ENCODE measurements at regions not wholly inside any gene's neighbourhood (a gene's known extent, or its start where the extent isn't known, plus 50 kb on each side); places are given as distances from the start of the nearest gene placed in this dataset.

DNA sequence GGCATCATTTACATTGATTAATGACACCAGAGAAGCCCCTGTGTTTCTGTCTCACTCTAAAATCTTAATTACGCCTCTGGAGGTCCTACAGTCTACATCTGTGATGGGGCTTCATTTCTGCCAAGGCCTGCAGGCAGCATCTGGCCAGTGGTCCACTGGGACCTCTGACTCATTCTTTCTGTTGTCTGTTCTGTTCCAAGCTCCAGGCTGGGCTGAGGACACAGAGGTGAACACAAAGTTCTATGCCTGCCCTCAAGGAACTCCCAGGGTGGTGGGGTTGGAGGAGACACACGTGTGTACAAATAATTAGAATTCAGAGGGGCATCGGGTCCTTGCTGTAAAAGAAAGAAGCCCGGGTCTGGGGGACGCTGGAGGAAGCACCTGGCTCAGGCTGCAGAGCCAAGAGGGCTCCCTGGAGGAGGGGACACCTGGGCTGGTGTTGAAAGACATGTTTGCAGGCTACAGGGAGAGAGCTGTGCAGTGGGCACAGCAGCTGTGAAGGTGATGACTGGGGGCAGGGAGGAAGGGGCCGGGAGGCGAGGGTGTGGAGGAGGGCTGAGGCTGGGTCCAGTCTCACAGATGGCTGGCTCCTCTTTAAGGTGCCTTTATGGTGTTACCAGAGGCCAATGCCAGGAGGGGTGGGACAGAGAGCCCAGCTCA lies 103.3 kb upstream of the PRR23E start:
- Histone ChIP-seq H3K27me3 (peaks cover 0 to 6% of the 10 kb centered on the region in 2 donors), H3K4me3 (no peak overlapping the region), H3K27ac (no peak overlapping the region), H3K4me1 (no peaks in the 10 kb centered on the region), H3K36me3 (no peaks in the 10 kb centered on the region), H3K9me3 (no peaks in the 10 kb centered on the region)
- intact Hi-C loops (cut with DNase I): no loop called here
- peak in 1 of 4 donors; percentile 58 for DNase-seq
- TF ChIP-seq, protein P1, sequence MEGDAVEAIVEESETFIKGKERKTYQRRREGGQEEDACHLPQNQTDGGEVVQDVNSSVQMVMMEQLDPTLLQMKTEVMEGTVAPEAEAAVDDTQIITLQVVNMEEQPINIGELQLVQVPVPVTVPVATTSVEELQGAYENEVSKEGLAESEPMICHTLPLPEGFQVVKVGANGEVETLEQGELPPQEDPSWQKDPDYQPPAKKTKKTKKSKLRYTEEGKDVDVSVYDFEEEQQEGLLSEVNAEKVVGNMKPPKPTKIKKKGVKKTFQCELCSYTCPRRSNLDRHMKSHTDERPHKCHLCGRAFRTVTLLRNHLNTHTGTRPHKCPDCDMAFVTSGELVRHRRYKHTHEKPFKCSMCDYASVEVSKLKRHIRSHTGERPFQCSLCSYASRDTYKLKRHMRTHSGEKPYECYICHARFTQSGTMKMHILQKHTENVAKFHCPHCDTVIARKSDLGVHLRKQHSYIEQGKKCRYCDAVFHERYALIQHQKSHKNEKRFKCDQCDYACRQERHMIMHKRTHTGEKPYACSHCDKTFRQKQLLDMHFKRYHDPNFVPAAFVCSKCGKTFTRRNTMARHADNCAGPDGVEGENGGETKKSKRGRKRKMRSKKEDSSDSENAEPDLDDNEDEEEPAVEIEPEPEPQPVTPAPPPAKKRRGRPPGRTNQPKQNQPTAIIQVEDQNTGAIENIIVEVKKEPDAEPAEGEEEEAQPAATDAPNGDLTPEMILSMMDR (IDR thresholded peaks at IDR 0.05): no peak
- ATAC-seq: no peak

GRCh38 chr3:127090218-127091160 lies 102.4 kb upstream of the PRR23E start:
- DNase-seq: peak in 1 of 4 donors; percentile 61
- no peak overlapping the region for H3K27ac ChIP-seq
- H3K4me1 ChIP-seq: no peaks in the 10 kb centered on the region
- no peak for ATAC-seq
- no peak overlapping the region for H3K4me3 ChIP-seq
- H3K9me3 ChIP-seq: no peaks in the 10 kb centered on the region
- no peaks in the 10 kb centered on the region for H3K36me3 ChIP-seq
- H3K27me3 ChIP-seq: peaks cover 0 to 6% of the 10 kb centered on the region in 2 donors
- TF ChIP-seq, protein P1 (IDR thresholded peaks at IDR 0.05): no peak
- intact Hi-C loops (cut with DNase I): no loop called here

DNA sequence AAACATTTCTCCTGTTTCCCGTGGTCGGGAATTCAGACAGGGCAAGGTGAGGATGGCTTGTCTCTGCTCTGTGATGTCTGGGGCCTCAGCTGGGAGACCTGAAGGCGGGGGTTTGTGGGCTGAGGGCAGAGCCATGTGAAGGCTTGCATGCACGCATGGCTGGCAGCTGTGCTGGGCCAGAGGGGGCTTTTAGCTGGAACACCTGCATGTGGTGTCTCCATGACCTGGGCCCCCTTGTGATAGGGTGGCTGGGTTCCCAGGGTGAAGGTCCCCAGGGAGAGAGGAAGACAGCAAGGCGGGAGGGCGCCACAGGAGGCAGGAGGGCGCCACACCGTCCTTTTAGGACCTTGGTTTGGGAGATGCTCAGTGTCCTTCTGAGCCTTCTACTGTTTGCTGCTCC lies 101.6 kb upstream of the PRR23E start:
- no peak for DNase-seq
- H3K4me1 ChIP-seq: no peaks in the 10 kb centered on the region
- no peak overlapping the region for H3K4me3 ChIP-seq
- H3K27ac ChIP-seq: no peak overlapping the region
- no peak for ATAC-seq
- no peaks in the 10 kb centered on the region for H3K36me3 ChIP-seq
- TF ChIP-seq, protein P1 (IDR thresholded peaks at IDR 0.05): no peak
- intact Hi-C loops (cut with DNase I): no loop called here
- peaks cover 0 to 6% of the 10 kb centered on the region in 2 donors for H3K27me3 ChIP-seq
- H3K9me3 ChIP-seq: no peaks in the 10 kb centered on the region

DNA sequence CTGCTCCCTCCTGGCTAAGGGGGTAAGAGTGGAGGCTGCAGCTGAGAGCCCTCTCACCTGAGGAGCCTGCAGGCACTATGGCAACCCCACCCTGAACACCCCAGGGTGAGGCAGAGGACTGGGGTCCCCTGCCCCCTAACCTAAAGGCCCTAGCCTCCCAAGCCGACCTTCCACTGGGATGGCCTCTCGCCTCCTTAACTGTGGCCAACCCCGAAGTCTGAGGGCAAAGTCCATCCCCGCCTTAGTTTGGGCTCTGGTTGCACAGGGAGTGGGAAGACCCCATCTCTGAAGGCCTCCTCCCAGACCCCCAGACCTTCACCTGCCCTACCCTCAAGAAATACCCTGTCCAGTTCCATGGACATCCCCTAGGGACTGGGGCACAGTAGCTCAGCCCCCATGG lies 100.6 kb upstream of the PRR23E start:
- TF ChIP-seq, protein P1 (IDR thresholded peaks at IDR 0.05): no peak
- Histone ChIP-seq H3K36me3 (no peaks in the 10 kb centered on the region), H3K4me1 (no peaks in the 10 kb centered on the region), H3K27me3 (peaks cover 0 to 6% of the 10 kb centered on the region in 2 donors), H3K27ac (no peak overlapping the region), H3K4me3 (no peak overlapping the region), H3K9me3 (no peaks in the 10 kb centered on the region)
- no peak for ATAC-seq
- intact Hi-C loops (cut with DNase I): no loop called here
- no peak for DNase-seq

DNA sequence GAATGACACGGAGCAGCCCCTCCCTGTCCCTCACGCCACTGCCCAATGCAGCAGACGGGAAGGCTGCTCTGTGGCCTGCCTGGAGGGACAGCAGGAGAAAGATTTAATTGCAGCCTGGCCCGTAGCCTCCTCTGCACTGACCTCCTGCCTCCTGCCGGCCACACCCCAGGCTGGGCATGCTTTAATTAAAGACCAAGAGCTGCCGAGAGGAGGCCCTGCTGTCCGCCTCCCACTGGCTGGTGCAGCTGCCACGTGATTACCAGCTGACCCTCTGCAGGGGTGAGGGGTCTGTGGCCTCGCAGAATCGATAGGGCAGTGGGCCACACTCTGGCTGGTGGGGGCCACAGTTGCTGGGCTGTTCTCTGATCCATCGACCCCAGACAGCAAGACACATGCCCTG lies 100.2 kb upstream of the PRR23E start:
- ATAC-seq (no peak), DNase-seq (peak in 1 of 4 donors; percentile 14)
- intact Hi-C loops (cut with DNase I): no loop called here
- Histone ChIP-seq H3K27ac (no peak overlapping the region), H3K36me3 (no peaks in the 10 kb centered on the region), H3K4me3 (no peak overlapping the region), H3K27me3 (peaks cover 0 to 6% of the 10 kb centered on the region in 2 donors), H3K9me3 (no peaks in the 10 kb centered on the region), H3K4me1 (no peaks in the 10 kb centered on the region)
- TF ChIP-seq, protein P1 (IDR thresholded peaks at IDR 0.05): no peak

Data from left lung (tissue), 4 donors.